NCI-H128 (cell line): ENCODE measurements at regions not wholly inside any gene's neighbourhood (a gene's known extent, or its start where the extent isn't known, plus 50 kb on each side); places are given as distances from the start of the nearest gene placed in this dataset.
"Not testable (repeated sequence)": the region's sequence is repeated elsewhere in the genome, so short reads cannot be mapped to it uniquely, and the experiment has no call there.

ENCODE experiments used
- DNase-seq: peaks from one replicate; lab custom pipeline; 2025; ENCODE audit not compliant: unreplicated experiment; lab: John Stamatoyannopoulos, UW

DNA sequence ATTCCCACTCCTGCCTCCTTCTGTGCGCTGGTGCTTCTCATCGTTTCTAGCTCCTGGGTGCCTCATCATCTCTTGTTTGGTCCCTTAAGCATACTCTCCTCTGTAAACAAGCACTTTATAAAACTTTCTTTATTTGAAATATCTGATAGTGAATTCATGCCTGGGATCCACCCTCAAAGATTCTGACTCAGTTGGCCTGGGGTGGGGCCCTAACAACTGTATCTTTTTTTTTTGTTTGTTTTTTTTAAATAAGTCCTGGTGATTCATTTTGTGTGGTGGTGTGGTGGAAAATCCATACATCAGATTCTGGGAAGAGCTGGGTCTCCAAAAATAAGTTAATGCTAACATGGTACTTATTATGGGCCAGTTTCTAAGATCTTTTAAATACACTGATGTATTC lies 678.3 kb downstream of the TOX3 start:
- DNase-seq: no peak

DNA sequence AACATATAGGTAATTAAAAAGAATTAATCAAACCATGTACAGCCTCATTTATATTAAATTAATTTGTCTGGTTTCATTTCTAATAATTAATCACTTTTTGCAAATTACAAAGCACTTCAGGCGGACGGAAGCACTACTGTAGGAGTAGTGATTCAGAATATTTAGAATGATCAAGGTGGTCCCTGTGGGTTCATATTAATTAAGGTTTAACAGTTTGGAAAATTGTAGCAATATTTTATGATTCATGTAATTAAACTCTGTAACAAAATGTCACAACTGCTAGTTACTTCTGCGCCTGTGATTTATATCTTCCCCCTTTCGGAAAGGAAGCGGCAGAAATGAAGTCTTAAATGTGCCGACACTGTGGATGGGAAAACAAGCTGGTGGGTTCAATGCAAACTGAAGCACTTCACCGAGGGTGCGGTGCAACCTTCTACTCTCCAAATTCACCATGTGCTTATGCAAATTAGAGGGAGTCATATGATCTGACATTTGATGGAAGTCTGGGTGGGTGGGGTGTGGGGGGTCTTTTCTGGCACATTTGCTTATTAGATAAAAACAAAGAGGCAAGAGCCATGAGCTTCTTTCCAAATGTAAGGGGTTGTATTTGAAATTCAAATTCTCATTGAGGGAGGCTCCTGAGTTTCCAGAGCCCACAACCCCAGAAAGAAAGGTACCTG lies 679.4 kb downstream of the TOX3 start:
- no peak for DNase-seq

DNA sequence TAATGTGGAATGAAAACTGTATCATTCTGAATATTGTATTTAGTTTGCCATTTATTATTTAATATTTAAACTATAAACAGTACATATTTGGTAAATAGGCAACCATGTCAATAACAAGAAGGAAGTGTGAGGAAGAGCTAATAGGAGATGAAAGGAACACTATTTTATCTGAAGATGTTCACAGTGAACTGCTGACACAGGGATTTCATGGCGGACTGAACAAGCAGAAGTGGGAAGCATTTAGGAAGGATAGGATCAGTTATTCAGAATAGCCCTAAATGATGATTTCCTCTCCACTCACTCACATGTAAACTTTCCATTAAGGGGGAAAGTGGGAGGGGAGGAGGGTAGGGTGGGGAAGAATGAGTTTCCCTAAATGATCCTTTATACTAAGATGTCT lies 682.4 kb downstream of the TOX3 start:
- DNase-seq: no peak

DNA sequence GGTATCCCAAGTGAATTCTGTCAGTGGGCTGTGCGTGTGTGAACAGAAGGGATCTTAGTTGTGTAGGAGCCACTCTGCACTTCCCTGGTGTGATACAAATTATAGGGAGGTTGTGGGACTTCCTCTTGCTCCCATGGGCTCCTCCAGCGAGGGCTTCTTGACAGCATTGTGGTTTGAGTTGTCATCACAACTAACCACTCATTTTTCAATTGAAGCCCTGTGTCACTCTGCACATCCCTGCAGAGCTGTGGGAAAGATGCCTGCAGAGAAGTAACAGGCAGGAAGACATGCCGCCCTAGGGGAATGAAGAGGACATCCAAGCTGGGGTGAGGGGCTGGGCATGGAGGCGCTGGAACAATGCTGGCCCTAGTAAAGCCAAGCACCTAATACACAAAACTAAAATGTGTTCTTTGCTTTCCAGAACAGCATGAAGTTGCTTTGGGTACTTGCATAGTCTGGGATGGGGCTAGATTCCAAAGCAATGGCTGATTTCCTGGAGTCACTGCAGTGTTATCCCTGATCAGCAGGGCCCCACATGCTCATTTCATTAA lies 692.5 kb downstream of the TOX3 start:
- no peak for DNase-seq

DNA sequence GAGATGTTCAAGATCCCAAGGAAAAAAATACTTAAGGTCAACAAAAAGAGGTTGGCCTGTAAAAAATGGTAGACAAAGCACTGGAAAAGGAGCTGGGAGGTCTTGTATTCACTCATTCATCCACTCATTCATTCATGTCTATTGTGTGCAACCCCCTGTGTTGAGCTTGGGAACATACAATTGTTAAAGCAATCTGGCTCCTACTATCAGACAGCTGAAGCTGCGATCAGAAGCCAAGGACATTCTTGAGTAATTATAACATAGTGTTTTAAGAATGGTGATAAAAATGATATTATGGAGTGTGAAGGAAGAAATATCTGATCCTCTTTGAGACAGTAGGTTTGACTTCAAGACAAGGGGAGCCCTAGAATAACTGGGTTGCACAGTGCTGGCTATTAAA lies 693.4 kb downstream of the TOX3 start:
- DNase-seq: no peak

DNA sequence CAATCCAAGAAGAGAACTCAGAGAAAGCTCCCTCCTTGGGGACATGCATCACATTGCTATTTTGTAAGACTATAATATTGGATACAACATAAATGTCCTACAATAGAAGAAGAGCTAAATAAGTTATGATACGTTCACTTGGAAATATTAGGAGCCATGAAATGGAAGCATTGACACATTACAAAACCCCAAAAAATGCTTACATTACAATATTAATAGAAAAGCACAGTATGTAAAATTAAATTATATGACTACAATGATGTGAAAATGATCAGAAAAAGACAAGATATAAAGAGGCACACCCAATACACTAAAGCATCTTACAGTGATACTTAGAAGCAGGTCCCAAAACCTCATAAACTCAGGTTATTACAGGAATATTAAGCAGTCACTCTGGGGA lies 694.1 kb downstream of the TOX3 start:
- DNase-seq: no peak

DNA sequence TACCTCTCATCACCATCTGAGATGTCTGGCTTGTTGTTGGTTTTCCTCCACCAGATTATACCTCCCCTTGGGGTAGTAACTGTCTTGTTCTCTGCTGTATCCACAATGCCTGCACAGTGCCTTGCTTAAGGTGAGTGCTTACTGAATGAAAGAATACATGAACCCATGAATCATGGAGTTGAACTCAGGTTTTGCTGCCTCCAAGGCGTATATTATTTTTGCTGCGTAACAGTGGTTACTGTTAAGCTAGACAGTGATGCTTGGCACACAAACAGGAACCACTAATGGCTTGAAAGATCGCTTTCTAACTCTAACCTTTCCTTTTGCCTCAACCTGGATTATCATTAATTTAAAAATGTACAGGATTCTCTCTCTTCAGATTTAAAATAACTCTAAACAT lies 695.8 kb downstream of the TOX3 start:
- DNase-seq: no peak

DNA sequence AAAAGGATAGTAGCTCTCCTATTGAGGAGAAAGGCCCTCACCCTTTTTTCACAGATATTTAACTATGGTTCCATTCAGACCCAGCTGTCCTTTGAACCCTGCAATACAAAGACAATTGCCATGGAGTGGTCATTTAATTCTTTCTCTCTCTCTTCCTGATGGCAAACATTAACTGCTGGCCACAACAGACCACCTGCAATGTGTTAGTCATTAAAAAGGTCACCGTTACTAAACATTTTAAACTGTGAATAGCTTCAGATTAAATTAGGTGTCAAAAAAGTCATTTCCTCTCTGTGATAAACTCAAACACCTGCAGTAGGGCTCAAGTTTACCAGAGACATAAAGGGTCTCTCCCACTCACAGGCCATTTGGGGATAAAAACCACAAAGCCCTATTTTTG lies 697.2 kb downstream of the TOX3 start:
- DNase-seq: no peak

DNA sequence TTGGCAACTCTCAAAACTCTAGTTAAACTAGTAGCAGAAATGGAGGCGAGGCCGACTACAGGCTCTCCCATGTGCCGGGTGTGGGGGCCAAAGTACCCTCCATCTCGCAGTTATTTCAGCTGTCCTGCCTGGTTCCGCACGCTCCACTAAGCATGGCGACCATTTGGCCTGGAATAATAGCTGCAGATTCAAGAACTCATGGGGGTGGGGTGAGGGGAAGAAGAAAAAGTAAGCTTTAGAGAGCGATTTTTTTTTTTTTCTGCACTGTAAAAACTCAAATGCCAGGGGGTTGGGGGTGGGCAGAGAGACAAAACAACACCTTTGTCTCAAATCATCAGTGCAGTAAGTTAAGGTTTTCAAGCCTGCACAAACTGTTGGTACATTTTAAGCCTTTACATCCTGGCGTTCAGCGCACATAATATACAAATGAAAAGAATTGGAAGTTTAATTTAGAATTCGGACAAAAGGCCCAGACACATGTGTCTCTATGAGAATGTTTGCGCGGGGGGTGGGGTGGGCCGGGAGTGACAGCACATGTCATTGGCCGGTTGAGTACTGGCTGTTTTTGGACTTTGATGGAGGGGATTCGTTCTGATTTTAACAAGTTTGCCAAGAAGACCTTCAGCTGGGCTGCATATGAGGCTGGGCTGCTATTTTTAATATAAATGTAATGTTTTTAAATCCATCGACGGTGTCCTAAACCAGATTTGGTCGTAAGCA lies 694.7 kb upstream of the SALL1 start:
- no peak for DNase-seq

DNA sequence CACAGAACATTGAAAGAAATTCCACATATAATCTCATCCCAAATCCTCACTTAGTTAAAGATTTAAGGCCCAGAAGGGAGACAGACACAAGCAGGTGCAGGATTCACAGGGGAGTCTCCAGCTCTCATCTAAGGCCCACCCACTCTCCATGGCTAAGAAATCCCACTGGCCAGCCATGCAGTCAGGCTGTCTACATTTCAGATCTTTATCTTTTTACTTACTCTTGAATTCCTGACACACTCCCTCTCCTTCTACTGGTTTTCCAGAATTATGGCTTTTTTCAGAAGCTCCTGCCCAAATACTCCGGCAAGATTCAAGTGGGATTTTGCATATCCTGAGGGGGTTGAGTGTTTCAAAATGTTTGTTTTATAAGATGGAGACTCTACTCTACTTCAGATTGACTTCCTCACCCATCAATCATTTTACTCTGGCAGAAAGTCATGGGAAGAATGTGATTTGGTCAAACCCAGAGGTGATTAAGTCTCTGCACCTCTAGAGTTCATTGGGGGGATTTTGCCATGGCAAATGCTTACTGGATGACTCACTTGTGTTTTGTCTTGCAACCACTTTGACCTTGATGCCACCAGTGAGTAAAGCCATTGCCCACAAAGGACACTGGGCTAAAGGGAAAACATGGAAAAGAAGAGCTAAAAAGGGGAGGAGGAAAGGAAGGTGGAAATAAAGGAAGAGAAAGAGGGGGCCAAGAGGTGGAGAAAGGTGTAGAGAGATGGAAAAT lies 688.8 kb upstream of the SALL1 start:
- DNase-seq: no peak

DNA sequence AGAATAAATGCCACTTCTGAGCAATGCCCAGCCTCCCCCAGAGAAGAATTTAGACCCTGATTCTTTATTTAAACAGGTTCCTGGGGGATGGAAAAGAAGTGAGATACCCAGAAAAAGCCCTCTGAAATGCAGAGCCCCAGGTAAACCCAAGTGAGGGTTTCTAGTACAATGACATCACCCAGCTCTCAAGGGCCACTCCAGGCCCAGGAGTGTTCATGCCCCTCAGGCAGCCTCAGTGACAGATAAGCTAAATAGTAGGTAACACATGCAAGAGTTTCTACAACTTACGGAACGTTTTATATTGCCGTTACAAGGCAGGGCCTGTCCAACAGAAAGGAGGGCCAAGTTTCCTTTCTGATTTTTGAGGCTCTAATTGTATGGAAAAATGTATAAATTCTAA lies 683.7 kb upstream of the SALL1 start:
- DNase-seq: no peak

DNA sequence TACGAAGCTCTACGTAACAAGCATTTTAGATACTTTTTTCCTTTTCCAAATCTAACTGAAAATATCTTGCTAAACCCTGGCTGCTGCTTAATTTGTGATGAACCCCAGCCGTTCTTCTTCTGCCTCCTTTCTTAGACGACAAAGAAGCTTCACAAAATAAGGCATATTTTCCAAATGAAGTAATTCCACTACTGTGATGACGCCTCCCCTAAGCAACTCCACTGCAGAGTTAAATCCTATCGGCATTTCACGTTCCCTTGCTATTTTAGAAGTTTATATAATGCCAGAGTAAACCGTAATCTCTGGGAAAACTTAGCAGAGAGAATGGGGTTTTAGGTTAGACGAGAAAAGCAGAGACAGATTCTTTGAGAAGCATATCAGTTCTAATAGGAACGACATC lies 683.1 kb upstream of the SALL1 start:
- no peak for DNase-seq

DNA sequence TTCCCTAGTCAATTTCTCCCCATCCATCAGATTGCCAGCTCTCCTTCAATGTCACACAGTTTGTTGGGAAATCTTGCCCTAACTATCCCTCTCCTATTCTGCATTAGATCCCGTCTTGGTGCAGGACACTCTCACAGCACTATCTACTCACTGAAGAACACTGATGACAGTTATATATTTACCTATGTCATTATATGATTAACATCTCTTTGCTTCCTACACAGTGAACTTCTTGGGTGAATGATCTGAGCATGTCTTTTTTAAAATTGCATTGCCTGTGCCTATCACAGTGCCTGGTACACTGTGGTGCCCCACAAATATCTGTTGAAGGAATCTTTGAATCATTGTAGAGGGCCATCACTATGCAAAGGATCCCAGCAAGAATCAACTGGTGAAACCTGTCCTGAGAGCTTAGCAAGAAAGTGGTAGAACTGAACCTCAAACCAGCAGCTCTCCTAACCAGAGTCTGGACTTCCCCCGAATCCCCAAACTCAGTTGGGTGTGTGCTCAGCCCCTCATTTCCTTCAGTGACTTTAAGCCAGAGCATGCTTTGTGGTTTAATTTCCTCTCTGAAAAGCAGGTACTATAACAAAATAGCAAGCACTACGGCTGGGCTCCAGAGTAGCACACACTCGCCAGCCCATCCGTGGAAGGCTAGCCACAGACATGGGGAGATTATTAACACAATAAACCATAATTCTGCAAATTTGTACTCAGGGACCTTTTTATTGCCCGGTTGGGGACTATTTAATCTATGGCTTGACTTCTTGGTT lies 680.7 kb upstream of the SALL1 start:
- DNase-seq: no peak

DNA sequence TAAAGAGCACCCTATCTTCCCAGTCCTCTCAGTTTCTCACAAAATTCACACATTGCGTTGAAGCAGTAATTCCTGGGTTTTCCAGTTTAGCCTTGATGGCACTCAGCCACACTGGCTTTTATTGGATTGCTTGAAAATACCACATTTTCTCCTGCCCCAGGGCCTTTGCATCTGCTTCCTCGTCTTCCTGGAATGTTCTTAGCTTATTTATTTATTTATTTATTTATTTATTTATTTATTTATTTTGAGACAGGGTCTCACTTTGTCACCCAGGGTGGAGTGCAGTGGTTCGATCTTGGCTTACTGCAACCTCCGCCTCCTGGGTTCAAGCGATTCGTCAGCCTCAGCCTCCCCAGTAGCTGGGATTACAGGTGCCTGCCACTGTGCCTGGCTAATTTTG lies 680.0 kb upstream of the SALL1 start:
- DNase-seq: not testable (repeated sequence)

DNA sequence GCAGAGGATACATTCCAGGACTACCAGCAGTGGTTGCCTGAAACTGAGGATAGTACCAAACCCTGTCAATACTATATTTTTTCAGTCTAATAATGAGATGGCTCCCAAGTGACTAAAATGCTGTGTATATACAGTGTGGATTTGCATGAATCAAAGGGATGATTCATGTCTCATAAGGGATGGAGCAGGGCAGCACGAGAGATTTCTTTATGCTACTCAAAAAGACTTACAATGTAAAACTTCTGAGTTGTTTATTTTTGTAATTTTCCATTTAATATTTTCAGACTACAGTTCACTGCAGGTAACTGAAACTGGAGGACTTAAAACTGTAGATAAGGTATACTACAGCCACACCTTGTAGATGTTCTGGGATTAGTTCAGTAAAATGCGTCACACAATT lies 674.7 kb upstream of the SALL1 start:
- DNase-seq: no peak

DNA sequence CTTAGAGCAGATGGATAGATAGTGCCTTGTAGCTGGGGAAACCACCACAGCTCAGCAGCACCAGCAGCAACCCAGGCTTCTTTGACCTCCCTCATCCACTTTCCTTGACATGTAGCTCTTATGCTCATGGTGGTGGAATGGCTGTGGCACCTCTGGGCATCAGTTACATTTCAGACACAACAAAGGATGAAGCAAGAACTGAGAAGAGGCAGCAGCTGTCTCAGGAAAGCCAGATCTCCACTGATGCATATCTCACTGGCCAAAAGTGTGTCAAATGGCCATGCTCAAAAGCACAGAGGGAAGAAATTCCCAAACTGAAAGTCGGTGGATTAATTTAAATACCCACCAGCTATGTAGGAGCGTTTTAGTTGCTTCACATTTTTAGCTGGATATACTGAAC lies 671.4 kb upstream of the SALL1 start:
- DNase-seq: no peak

DNA sequence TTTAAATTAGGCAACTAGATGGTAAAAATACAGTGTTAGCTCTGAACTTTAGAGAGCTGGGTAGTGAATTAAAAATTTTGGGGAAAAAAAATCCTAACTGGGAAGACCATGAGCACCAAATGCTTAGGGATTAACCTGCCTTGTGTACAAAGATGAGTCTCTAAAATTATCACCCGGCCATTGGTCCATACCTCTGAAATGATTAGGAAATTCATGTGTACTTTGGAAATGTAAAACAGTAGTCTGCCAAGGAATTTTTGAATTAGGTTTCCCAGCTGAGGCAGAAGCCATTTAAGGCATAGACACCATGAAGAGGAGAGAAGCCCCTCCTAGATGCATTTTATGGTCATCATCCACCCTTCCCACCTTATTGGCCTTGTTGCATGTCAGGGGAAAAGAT lies 670.5 kb upstream of the SALL1 start:
- no peak for DNase-seq

DNA sequence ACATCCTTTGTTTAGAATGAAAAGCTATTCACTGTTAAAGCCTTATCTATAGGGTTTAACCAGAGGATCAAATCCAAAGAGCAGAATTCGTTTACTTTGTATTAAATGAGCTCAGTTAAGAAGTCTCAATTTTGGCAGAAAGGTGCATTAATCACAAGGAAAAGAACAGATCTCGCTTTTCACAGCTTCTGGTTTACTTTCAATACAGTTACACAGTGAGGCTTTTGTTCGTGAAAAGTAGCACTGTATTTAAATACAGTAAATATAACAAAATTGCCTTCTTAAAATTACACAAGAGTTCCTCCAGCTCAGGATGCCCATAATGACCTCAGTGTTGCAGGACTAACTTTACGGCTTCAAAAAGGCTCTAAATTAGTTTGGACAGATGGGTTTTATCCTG lies 669.1 kb upstream of the SALL1 start:
- DNase-seq: no peak

DNA sequence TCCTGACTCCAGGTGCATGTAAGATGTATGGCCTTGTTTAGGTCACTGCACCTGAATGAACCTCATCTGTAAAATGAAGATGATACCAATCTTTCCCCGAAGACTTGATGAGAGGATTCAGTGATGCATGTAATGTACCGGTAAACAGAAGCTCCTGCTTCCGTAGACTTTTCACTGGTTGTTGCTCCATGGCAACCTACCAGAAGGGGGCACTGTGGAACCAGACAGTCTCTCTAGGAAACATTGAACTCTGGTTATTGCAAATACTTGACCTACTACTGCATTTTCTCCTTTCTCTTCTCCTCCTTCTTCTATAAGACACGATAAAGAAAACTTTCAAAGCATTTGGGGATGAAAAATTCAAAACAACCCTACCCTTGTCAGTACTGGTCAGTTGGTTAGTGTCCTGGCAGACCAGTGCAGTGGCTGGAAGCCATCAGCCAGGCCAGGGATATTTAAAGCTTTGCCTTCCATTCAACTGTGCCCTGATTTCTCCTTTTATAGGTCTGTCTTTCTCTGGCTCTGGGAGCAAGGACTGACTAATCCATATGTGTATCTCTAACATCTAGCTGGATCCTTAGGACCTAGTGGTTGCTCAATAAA lies 667.4 kb upstream of the SALL1 start:
- no peak for DNase-seq

DNA sequence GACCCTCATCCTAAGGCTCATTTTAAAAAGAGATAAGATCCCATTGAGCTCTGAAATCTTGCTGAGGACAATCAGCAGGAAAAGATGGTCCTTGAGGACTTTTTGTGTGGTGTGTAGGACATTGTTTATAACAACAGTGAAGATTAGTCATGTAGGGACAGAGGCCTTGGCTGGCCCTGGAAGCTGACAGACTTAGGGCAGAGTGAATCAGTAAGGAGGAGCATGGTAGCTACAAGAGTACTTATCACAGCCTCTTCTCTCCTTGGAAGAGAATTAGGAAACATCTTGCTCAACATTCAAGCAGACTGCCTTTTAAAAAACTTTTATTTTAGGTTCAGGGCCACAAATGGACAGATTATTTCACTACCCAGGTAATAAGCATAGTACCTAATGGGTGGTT lies 665.9 kb upstream of the SALL1 start:
- no peak for DNase-seq

DNA sequence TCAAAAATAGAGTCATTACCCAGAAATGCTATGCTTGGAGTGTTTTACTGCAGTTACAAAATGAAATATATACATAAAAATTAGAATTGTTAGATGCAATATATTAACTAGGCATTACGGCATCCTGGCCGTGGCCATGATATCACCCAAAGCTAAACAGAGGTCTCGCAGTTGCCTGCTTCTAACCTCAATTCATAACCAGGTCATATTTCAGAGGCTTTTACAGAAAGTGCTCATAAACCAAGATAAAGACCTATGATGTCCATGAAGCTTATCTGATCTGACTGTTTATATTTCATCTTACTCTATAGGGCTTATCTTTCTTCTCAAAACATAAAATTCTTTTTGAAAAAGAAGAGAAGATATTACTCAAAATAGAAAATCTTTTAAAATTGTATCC lies 664.5 kb upstream of the SALL1 start:
- no peak for DNase-seq
